ENCODE measurements at regions not wholly inside any gene's neighbourhood (a gene's known extent, or its start where the extent isn't known, plus 50 kb on each side); places are given as distances from the start of the nearest gene placed in this dataset.

GRCh38 chr18:71673954-71674353 is 870.2 kb downstream of the CBLN2 start:
- no peak overlapping the region for H2AFZ ChIP-seq (ENCODE audit: low read length)
- no peaks in the 10 kb centered on the region for H3F3A ChIP-seq (ENCODE audit: insufficient read depth, low read length)
- H3K4me1 ChIP-seq (ENCODE audit: low read length), result no peaks in the 10 kb centered on the region; the same call in 1 of the 2 replicates
- no peaks in the 10 kb centered on the region for H3K9me2 ChIP-seq (replicated peaks; ENCODE audit: insufficient read depth, low read length)
- no peaks in the 10 kb centered on the region for H4K20me1 ChIP-seq (ENCODE audit: insufficient read depth, low read length)
- H3K9me3 ChIP-seq (replicated peaks; ENCODE audit: insufficient read depth, low read length), result no peaks in the 10 kb centered on the region
- no peaks in the 10 kb centered on the region for H3K27me3 ChIP-seq (replicated peaks; ENCODE audit: insufficient read depth, low read length)
- TF ChIP-seq EZH2phosphoT487 (IDR thresholded peaks at IDR 0.05; ENCODE audit: low read length) (no peak), EZH2 (optimal IDR thresholded peaks at IDR 0.05; ENCODE audit: low read depth, low read length) (no peak)
- TF ChIP-seq, protein P1, sequence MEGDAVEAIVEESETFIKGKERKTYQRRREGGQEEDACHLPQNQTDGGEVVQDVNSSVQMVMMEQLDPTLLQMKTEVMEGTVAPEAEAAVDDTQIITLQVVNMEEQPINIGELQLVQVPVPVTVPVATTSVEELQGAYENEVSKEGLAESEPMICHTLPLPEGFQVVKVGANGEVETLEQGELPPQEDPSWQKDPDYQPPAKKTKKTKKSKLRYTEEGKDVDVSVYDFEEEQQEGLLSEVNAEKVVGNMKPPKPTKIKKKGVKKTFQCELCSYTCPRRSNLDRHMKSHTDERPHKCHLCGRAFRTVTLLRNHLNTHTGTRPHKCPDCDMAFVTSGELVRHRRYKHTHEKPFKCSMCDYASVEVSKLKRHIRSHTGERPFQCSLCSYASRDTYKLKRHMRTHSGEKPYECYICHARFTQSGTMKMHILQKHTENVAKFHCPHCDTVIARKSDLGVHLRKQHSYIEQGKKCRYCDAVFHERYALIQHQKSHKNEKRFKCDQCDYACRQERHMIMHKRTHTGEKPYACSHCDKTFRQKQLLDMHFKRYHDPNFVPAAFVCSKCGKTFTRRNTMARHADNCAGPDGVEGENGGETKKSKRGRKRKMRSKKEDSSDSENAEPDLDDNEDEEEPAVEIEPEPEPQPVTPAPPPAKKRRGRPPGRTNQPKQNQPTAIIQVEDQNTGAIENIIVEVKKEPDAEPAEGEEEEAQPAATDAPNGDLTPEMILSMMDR (IDR thresholded peaks at IDR 0.05; ENCODE audit: low read length), result no peak
- DNase-seq, result no peak
- H3K79me2 ChIP-seq (ENCODE audit: low read length), result no peaks in the 10 kb centered on the region
- no peaks in the 10 kb centered on the region for H3K36me3 ChIP-seq (replicated peaks; ENCODE audit: insufficient read depth, low read length)
- no peak overlapping the region for H3K4me2 ChIP-seq (ENCODE audit: low read depth, low read length)
- no peak overlapping the region for H3K27ac ChIP-seq (ENCODE audit: low read length)
- no peak overlapping the region for H3K9ac ChIP-seq (ENCODE audit: low read length)
- no peak overlapping the region for H3K4me3 ChIP-seq (ENCODE audit: low read length)

- Histone ChIP-seq H3K9me2 (replicated peaks; ENCODE audit: insufficient read depth, low read length) (no peaks in the 10 kb centered on the region), H3K27me3 (replicated peaks; ENCODE audit: insufficient read depth, low read length) (no peaks in the 10 kb centered on the region), H3F3A (ENCODE audit: insufficient read depth, low read length) (no peaks in the 10 kb centered on the region), H3K4me2 (ENCODE audit: low read depth, low read length) (no peak overlapping the region), H2AFZ (ENCODE audit: low read length) (no peak overlapping the region), H3K4me3 (ENCODE audit: low read length) (no peak overlapping the region), H3K9ac (ENCODE audit: low read length) (no peak overlapping the region), H3K4me1 (ENCODE audit: low read length) (no peaks in the 10 kb centered on the region; the same call in 1 of the 2 replicates), H3K79me2 (ENCODE audit: low read length) (no peaks in the 10 kb centered on the region), H3K9me3 (replicated peaks; ENCODE audit: insufficient read depth, low read length) (no peaks in the 10 kb centered on the region), H3K27ac (ENCODE audit: low read length) (no peak overlapping the region), H3K36me3 (replicated peaks; ENCODE audit: insufficient read depth, low read length) (no peaks in the 10 kb centered on the region), H4K20me1 (ENCODE audit: insufficient read depth, low read length) (no peaks in the 10 kb centered on the region)
- no peak for DNase-seq
- no peak for TF ChIP-seq EZH2 (optimal IDR thresholded peaks at IDR 0.05; ENCODE audit: low read depth, low read length)
- TF ChIP-seq, protein P1 (IDR thresholded peaks at IDR 0.05; ENCODE audit: low read length), result no peak
- no peak for TF ChIP-seq EZH2phosphoT487 (IDR thresholded peaks at IDR 0.05; ENCODE audit: low read length)
These were observed 870.6 kb downstream of the CBLN2 start for GRCh38 chr18:71673498-71673897.

- H4K20me1 ChIP-seq (ENCODE audit: insufficient read depth, low read length), result no peaks in the 10 kb centered on the region
- H3F3A ChIP-seq (ENCODE audit: insufficient read depth, low read length), result no peaks in the 10 kb centered on the region
- H3K27ac ChIP-seq (ENCODE audit: low read length), result no peak overlapping the region
- no peaks in the 10 kb centered on the region for H3K27me3 ChIP-seq (replicated peaks; ENCODE audit: insufficient read depth, low read length)
- TF ChIP-seq EZH2 (optimal IDR thresholded peaks at IDR 0.05; ENCODE audit: low read depth, low read length), result no peak
- TF ChIP-seq, protein P1 (IDR thresholded peaks at IDR 0.05; ENCODE audit: low read length), result no peak
- no peak for TF ChIP-seq EZH2phosphoT487 (IDR thresholded peaks at IDR 0.05; ENCODE audit: low read length)
- no peak for DNase-seq
- no peaks in the 10 kb centered on the region for H3K79me2 ChIP-seq (ENCODE audit: low read length)
- H3K4me2 ChIP-seq (ENCODE audit: low read depth, low read length), result no peak overlapping the region
- no peaks in the 10 kb centered on the region for H3K9me2 ChIP-seq (replicated peaks; ENCODE audit: insufficient read depth, low read length)
- no peaks in the 10 kb centered on the region for H3K9me3 ChIP-seq (replicated peaks; ENCODE audit: insufficient read depth, low read length)
- H3K9ac ChIP-seq (ENCODE audit: low read length), result no peak overlapping the region
- no peaks in the 10 kb centered on the region; the same call in 1 of the 2 replicates for H3K4me1 ChIP-seq (ENCODE audit: low read length)
- H3K4me3 ChIP-seq (ENCODE audit: low read length), result no peak overlapping the region
- no peak overlapping the region for H2AFZ ChIP-seq (ENCODE audit: low read length)
- H3K36me3 ChIP-seq (replicated peaks; ENCODE audit: insufficient read depth, low read length), result no peaks in the 10 kb centered on the region
These were observed 877.7 kb downstream of the CBLN2 start for GRCh38 chr18:71666481-71666880.
